NCI-H2029 (cell line): ENCODE measurements at regions not wholly inside any gene's neighbourhood (a gene's known extent, or its start where the extent isn't known, plus 50 kb on each side); places are given as distances from the start of the nearest gene placed in this dataset.
A peak's percentile ranks its signal among the peaks of the same experiment; 100 is the strongest.

ENCODE experiments used
- DNase-seq: peaks from one replicate; lab custom pipeline; 2025; lab: John Stamatoyannopoulos, UW

GRCh38 chr3:137061186-137061585 is 103.4 kb downstream of the IL20RB start:
- DNase-seq, result peak; percentile 21

DNA sequence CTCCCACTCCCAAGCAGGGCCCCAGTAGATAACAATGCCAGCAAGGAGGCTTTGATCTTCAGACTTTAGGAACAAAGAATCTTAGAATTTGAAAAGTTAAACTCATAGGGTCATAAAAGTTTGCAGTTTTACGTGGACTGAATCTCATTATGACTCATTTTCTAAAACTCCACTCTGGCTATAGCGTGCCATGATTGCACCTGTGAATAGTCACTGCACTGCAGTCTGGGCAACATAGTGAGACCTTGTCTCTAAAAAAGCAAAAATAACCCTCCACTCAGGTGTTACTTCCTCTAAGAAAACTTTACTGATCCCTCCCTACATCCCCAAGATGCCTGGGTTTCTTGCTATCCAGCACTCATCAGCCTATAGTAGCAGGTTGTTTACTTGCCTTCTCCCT is 104.5 kb downstream of the IL20RB start:
- DNase-seq, result no peak

DNA sequence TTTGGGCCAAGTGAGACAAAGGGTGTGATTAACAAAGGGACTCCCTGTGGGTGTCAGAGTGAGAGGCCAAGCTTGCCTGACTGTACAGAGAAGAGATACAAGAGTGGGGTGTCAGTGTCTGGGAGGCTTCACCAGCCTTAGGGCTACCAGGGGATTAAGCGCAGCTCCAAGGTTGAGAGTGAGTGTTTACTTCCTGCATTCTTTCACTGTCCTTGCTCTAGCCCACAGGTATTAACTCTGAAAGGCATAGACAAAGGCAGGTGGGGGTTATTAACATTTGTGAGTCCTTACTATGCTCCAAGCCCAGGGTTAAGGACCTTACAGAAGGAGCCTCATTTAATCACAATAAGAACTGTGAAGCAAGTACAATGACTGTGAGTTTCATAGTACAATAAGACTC is 107.6 kb downstream of the IL20RB start:
- no peak for DNase-seq

DNA sequence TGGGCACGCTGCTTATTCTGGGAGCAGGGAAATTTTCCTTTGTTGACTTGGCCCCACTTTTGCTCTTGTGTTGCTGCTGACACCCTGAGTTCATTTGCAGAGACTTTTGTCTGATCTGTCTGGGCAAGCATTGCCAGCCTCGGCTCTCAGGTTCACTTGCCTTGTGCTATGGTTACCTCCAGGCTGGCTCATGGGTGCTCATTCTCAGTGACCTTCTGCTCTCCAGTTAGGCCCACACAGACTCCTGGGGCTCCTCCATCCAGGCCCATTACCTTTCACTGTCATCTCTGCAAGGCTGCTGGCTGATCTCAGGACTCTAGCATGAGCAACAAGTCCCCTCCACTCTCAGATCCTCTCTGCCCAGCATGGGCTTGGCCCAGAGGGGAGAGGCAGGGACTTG is 108.3 kb downstream of the IL20RB start:
- DNase-seq, result no peak

- DNase-seq, result no peak
These were observed 113.3 kb downstream of the IL20RB start for GRCh38 chr3:137071104-137071503.

- DNase-seq, result no peak
These were observed 117.2 kb downstream of the IL20RB start for GRCh38 chr3:137075020-137075419.

GRCh38 chr3:137078040-137078439 is 120.3 kb downstream of the IL20RB start:
- no peak for DNase-seq

DNA sequence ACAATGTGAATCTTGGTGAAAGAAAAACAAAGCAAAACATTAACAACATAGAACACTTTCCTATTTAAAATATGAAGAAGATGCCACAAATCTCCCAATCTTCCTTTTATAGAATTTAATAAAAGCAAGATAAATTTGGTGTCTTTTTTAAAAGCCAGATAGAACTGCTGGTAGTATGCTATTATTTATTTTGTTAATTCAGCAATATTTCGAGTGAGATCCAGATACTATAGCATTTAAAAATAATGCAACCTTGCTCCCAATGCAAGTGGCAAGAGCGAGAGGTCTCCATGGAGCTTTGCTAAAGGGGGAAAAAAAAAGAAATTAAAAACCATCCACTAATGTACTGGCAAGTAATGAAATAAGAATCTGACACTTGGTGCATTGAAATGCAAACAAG is 121.8 kb downstream of the IL20RB start:
- no peak for DNase-seq

GRCh38 chr3:137081711-137082110 is 123.9 kb downstream of the IL20RB start:
- no peak for DNase-seq

GRCh38 chr3:137082763-137083162 is 125.0 kb downstream of the IL20RB start:
- no peak for DNase-seq

DNA sequence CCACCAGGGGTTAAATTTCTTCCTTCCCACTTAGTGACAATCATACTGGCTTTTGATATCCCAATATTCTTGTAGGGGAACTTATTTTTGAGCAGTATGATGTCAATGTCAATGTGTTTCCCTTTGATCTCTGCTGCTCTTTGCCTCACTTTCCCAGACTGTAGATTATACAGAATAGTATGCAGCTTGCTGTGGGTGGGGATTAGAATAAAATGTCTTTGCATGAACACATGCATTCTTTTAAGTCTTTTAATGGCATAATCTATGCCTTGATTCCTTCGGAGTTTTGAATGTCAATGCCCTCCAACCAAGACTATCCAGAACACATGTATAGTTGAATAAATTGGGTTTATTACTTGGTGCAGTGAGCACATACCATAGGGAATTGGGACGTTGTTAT is 125.5 kb downstream of the IL20RB start:
- no peak for DNase-seq

- DNase-seq, result no peak
These were observed 126.8 kb downstream of the IL20RB start for GRCh38 chr3:137084586-137084985.

GRCh38 chr3:137097386-137097785 is 139.6 kb downstream of the IL20RB start:
- DNase-seq, result no peak

GRCh38 chr3:137097852-137098251 is 140.1 kb downstream of the IL20RB start:
- DNase-seq, result no peak

DNA sequence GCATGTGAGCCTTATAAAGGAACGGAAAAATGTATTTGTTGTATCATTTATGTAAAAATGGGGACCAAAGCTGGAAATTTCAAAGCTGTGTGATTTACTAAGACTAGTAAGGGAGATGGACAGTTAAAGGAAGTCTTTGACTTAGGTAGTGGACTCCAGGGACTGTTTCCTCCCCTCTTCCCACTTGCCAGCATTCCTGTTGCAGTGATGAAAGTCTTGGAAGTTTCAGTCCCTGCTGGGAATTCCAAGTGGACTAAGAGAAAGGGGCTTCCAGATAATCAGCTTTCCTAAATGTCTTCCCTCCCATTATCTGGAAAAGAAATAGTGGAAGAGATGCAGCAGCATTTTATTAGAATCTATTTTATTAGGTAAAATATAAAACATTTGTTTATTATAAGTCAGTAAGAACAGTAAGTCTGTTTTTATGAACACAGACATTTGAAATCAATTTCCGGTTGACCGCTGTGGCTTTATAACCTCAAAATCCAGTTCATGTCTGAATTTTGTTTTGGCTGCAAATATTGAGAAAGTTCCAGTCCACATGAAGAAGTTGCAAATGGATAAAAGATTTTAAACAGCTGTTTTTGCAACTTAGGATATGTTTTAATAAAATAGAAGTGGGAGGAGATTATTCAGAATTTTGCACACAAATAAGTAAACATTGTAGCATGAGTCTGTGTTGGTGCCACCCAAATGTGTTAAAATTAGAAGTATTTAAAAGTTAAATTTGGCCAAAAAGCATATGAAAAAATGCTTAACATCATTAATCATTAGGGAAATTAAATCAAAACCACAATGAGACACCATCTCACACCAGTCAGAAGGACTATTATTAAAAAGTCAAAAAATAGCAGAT is 141.8 kb downstream of the IL20RB start:
- no peak for DNase-seq

GRCh38 chr3:137100326-137100725 is 142.5 kb downstream of the IL20RB start:
- no peak for DNase-seq

DNA sequence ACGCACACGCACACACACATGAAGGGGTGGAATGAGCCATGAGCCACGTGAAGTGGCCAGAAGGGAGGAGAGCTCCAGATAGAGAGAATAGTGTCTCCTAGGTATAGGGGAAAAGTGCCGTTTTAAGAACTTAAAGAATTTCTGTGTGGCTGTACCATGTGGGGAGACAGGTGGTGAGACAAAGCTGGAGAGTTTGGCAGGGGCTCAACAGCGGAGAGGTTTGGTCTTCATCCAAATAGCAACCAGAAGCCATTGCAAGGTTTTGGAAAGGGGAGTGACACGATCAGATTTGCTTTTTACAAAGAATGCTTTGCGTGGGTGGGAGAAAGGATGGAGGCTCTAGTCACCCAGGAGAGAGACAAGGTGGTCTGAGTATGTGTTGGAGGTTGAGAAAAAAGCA is 146.0 kb downstream of the IL20RB start:
- DNase-seq, result no peak

GRCh38 chr3:137105277-137105977 is 147.6 kb downstream of the IL20RB start:
- DNase-seq, result peak; percentile 34

GRCh38 chr3:137106612-137107240 is 148.9 kb downstream of the IL20RB start:
- no peak for DNase-seq

- no peak for DNase-seq
These were observed 151.1 kb downstream of the IL20RB start for GRCh38 chr3:137108699-137109440.

GRCh38 chr3:137110392-137110996 is 152.7 kb downstream of the IL20RB start:
- DNase-seq, result no peak

DNA sequence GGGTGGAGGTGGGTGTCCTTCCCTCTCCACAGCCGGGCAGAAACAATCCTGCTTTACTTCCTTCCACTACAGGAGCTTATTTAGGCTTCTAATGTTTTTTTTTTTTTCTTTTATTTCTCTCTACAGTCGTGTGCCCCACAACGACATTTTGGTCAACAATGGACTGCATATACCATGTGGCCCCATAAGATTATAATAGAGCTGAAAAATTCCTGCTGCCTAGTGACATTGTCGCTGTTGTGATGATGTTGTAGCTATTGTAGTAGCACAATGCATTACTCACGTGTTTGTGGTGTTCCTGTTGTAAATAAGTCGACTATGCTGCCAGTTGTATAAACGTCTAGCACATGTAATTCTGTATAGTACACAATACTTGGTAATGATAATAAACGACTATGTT is 153.7 kb downstream of the IL20RB start:
- no peak for DNase-seq
